T-cell (primary cell): ENCODE measurements at regions not wholly inside any gene's neighbourhood (a gene's known extent, or its start where the extent isn't known, plus 50 kb on each side); places are given as distances from the start of the nearest gene placed in this dataset.

Experiments used
- ATAC-seq, 4 experiments: fragments of 200-7000 bp in 3 of 4; fragments of 150-1000 bp in 1 of 4; cut with Tn5 transposase; replicated peaks in 1 of 4; 1 replicate in 3 of 4; 2 replicates in 1 of 4; pipeline ENCODE4 v1.10.0; 2021; ENCODE audit warnings: moderate library complexity in 3 of 4, mild to moderate bottlenecking in 2 of 4, moderate number of reproducible peaks in 1 of 4
- CTCF ChIA-PET, 2 donors: fragments of 300-600 bp; sonication (Branson Sonifier 250); formaldehyde crosslinking; loops; one replicate each; lab custom pipeline; 2022; ENCODE audit warnings: antibody characterized with exemption in 2 of 2; lab: Charles Lee
- POLR2A ChIA-PET, 2 donors: fragments of 300-600 bp; sonication (Branson Sonifier 250); formaldehyde crosslinking; loops; one replicate each; lab custom pipeline; 2022; ENCODE audit warnings: antibody characterized with exemption in 2 of 2; lab: Charles Lee
- DNase-seq, 35 experiments: peaks; one replicate each; pipeline versions ENCODE4 v3.0.0 to v3.0.0-alpha.2; 2013 to 2023
- H3K27ac ChIP-seq: one replicate; pipeline ENCODE4 v1.5.1; 2013; ENCODE audit warnings: low read length
- H3K27me3 ChIP-seq, 2 experiments: replicated peaks in 1 of 2; 1 replicate in 1 of 2; 2 replicates in 1 of 2; pipeline versions ENCODE4 v1.6.1 to v1.7.0; 2013; ENCODE audit warnings: low read length in 1 of 2, mixed read lengths in 1 of 2; ENCODE audit not compliant: control insufficient read depth in 2 of 2, insufficient read depth in 2 of 2; ENCODE audit errors: extremely low read depth in 1 of 2
- H3K36me3 ChIP-seq, 2 donors: 1 replicate in 1 of 2; 2 replicates in 1 of 2; pipeline versions ENCODE4 v1.6.1 to v1.7.0; 2013; ENCODE audit warnings: low read length in 1 of 2; ENCODE audit not compliant: control insufficient read depth in 2 of 2, insufficient read depth in 1 of 2; ENCODE audit errors: extremely low read depth in 1 of 2
- H3K4me1 ChIP-seq, 2 experiments: 1 replicate in 1 of 2; 2 replicates in 1 of 2; pipeline versions ENCODE4 v1.6.1 to v1.7.0; 2013; ENCODE audit warnings: low read length in 2 of 2, mixed read lengths in 1 of 2; ENCODE audit not compliant: insufficient read depth in 2 of 2, control insufficient read depth in 1 of 2; ENCODE audit errors: extremely low read depth in 1 of 2
- H3K4me3 ChIP-seq, 2 donors: 1 replicate in 1 of 2; 2 replicates in 1 of 2; pipeline versions ENCODE4 v1.5.1 to v1.7.0; 2013; ENCODE audit warnings: mild to moderate bottlenecking in 2 of 2, low read length in 1 of 2, moderate library complexity in 1 of 2; ENCODE audit not compliant: control insufficient read depth in 1 of 2; ENCODE audit errors: extremely low read depth in 1 of 2
- H3K9me3 ChIP-seq: 2 replicates; pipeline ENCODE4 v1.7.0; 2013
- H3K27ac Mint-ChIP-seq, 2 donors: one replicate each; pipeline ENCODE4 v1.8.0; 2020 to 2021; ENCODE audit warnings: mild to moderate bottlenecking in 2 of 2, mixed read lengths in 2 of 2
- H3K27me3 Mint-ChIP-seq, 2 donors: one replicate each; pipeline ENCODE4 v1.8.0; 2021 to 2022; ENCODE audit warnings: mixed read lengths in 2 of 2
- H3K36me3 Mint-ChIP-seq: one replicate; pipeline ENCODE4 v1.8.0; 2021; ENCODE audit warnings: mixed read lengths
- H3K4me1 Mint-ChIP-seq, 3 donors: one replicate each; pipeline ENCODE4 v1.8.0; 2020 to 2022; ENCODE audit warnings: mixed read lengths in 3 of 3, mild to moderate bottlenecking in 1 of 3
- H3K4me3 Mint-ChIP-seq, 3 donors: one replicate each; pipeline ENCODE4 v1.8.0; 2020 to 2022; ENCODE audit warnings: mild to moderate bottlenecking in 3 of 3, mixed read lengths in 3 of 3, moderate library complexity in 3 of 3
- H3K9me3 Mint-ChIP-seq, 3 donors: one replicate each; pipeline ENCODE4 v1.8.0; 2020 to 2022; ENCODE audit warnings: mixed read lengths in 3 of 3
- whole genome bisulfite sequencing: methylation state at CpG from one replicate; pipeline ENCODE4 v1.1.5; 2013; ENCODE audit warnings: missing lambda C conversion rate; ENCODE audit not compliant: insufficient coverage; 5-methylcytosine and 5-hydroxymethylcytosine counted together

GRCh38 chr10:55013318-55013717, 212.3 kb upstream of the PCDH15 start:
- H3K9me3 ChIP-seq, result no peaks in the 10 kb centered on the region
- no peaks in the 10 kb centered on the region for H3K36me3 Mint-ChIP-seq
- H3K4me1 Mint-ChIP-seq, result no peaks in the 10 kb centered on the region
- H3K27ac Mint-ChIP-seq, result no peak overlapping the region
- no peaks in the 10 kb centered on the region for H3K4me1 ChIP-seq
- no peaks in the 10 kb centered on the region for H3K27me3 ChIP-seq
- no peak overlapping the region for H3K4me3 Mint-ChIP-seq
- no peak for ATAC-seq
- ChIA-PET POLR2A (no interaction called here), CTCF (no interaction called here)
- no peaks in the 10 kb centered on the region for H3K27me3 Mint-ChIP-seq
- H3K9me3 Mint-ChIP-seq, result peaks cover 3 to 20% (median 14%) of the 10 kb centered on the region in 3 donors
- DNase-seq, result no peak
- no peak overlapping the region for H3K4me3 ChIP-seq
- H3K36me3 ChIP-seq, result no peaks in the 10 kb centered on the region
- no peak overlapping the region for H3K27ac ChIP-seq

- no peak overlapping the region for H3K27ac Mint-ChIP-seq
- H3K4me3 Mint-ChIP-seq, result no peak overlapping the region
- H3K4me1 Mint-ChIP-seq, result no peaks in the 10 kb centered on the region
- no peaks in the 10 kb centered on the region for H3K27me3 ChIP-seq
- H3K36me3 Mint-ChIP-seq, result no peaks in the 10 kb centered on the region
- no peaks in the 10 kb centered on the region for H3K36me3 ChIP-seq
- H3K27me3 Mint-ChIP-seq, result no peaks in the 10 kb centered on the region
- ATAC-seq, result no peak
- ChIA-PET POLR2A (no interaction called here), CTCF (no interaction called here)
- H3K27ac ChIP-seq, result no peak overlapping the region
- peaks cover 3 to 22% (median 13%) of the 10 kb centered on the region in 3 donors for H3K9me3 Mint-ChIP-seq
- H3K4me3 ChIP-seq, result no peak overlapping the region
- no peak for DNase-seq
- no peaks in the 10 kb centered on the region for H3K9me3 ChIP-seq
- no peaks in the 10 kb centered on the region for H3K4me1 ChIP-seq
Measured at GRCh38 chr10:55002420-55002819, 201.4 kb upstream of the PCDH15 start.

GRCh38 chr10:55001422-55001821, 200.4 kb upstream of the PCDH15 start:
- no peak overlapping the region for H3K4me3 Mint-ChIP-seq
- H3K27ac Mint-ChIP-seq, result no peak overlapping the region
- Histone ChIP-seq H3K4me3 (no peak overlapping the region), H3K27ac (no peak overlapping the region), H3K27me3 (no peaks in the 10 kb centered on the region), H3K36me3 (no peaks in the 10 kb centered on the region), H3K9me3 (no peaks in the 10 kb centered on the region), H3K4me1 (no peaks in the 10 kb centered on the region)
- no peaks in the 10 kb centered on the region for H3K4me1 Mint-ChIP-seq
- ChIA-PET CTCF (no interaction called here), POLR2A (no interaction called here)
- no peaks in the 10 kb centered on the region for H3K27me3 Mint-ChIP-seq
- DNase-seq, result no peak
- WGBS, result 50% methylated on average over 1 of the region's 1 CpG
- no peak for ATAC-seq
- H3K9me3 Mint-ChIP-seq, result peaks cover 5 to 19% (median 9%) of the 10 kb centered on the region in 3 donors
- no peaks in the 10 kb centered on the region for H3K36me3 Mint-ChIP-seq

GRCh38 chr10:54993148-54993547, 192.1 kb upstream of the PCDH15 start:
- POLR2A ChIA-PET, result interaction anchor here in 1 of 2 donors (0.7 kb wide), 1 partner anchor 19 kb away, joined by 3 read pairs; no protein-coding TSS in a partner anchor
- no peak overlapping the region for H3K27ac ChIP-seq

GRCh38 chr10:54985732-54986131, 184.7 kb upstream of the PCDH15 start:
- Histone ChIP-seq H3K9me3 (no peaks in the 10 kb centered on the region), H3K27ac (no peak overlapping the region), H3K36me3 (no peaks in the 10 kb centered on the region), H3K4me1 (no peaks in the 10 kb centered on the region), H3K4me3 (no peak overlapping the region), H3K27me3 (no peaks in the 10 kb centered on the region)
- H3K9me3 Mint-ChIP-seq, result peaks cover 14 to 23% (median 15%) of the 10 kb centered on the region in 3 donors
- H3K27ac Mint-ChIP-seq, result no peak overlapping the region
- ATAC-seq, result no peak
- WGBS, result no CpG with 5 or more reads among the region's 1 CpG
- H3K4me3 Mint-ChIP-seq, result no peak overlapping the region
- H3K27me3 Mint-ChIP-seq, result no peaks in the 10 kb centered on the region
- no peaks in the 10 kb centered on the region for H3K36me3 Mint-ChIP-seq
- no peak for DNase-seq
- POLR2A ChIA-PET, result no interaction called here
- CTCF ChIA-PET, result no interaction called here
- no peaks in the 10 kb centered on the region for H3K4me1 Mint-ChIP-seq

More at GRCh38 chr10:54993148-54993547, 192.1 kb upstream of the PCDH15 start:
- no peaks in the 10 kb centered on the region for H3K36me3 Mint-ChIP-seq
- H3K36me3 ChIP-seq, result no peaks in the 10 kb centered on the region
- H3K4me1 ChIP-seq, result no peaks in the 10 kb centered on the region
- H3K9me3 ChIP-seq, result no peaks in the 10 kb centered on the region
- no peak for DNase-seq
- H3K27ac Mint-ChIP-seq, result no peak overlapping the region
- H3K27me3 Mint-ChIP-seq, result no peaks in the 10 kb centered on the region
- CTCF ChIA-PET, result no interaction called here
- H3K4me1 Mint-ChIP-seq, result no peaks in the 10 kb centered on the region
- no peaks in the 10 kb centered on the region for H3K27me3 ChIP-seq
- H3K9me3 Mint-ChIP-seq, result peaks cover 11 to 16% (median 15%) of the 10 kb centered on the region in 3 donors
- H3K4me3 ChIP-seq, result no peak overlapping the region
- no peak for ATAC-seq
- WGBS, result no CpG with 5 or more reads among the region's 2 CpGs
- no peak overlapping the region for H3K4me3 Mint-ChIP-seq

- Mint-ChIP-seq H3K36me3 (no peaks in the 10 kb centered on the region), H3K27ac (no peak overlapping the region), H3K4me1 (no peaks in the 10 kb centered on the region), H3K4me3 (no peak overlapping the region), H3K9me3 (peaks cover 13 to 19% (median 18%) of the 10 kb centered on the region in 3 donors), H3K27me3 (no peaks in the 10 kb centered on the region)
- ChIA-PET POLR2A (no interaction called here), CTCF (no interaction called here)
- Histone ChIP-seq H3K36me3 (no peaks in the 10 kb centered on the region), H3K27ac (no peak overlapping the region), H3K9me3 (no peaks in the 10 kb centered on the region), H3K27me3 (no peaks in the 10 kb centered on the region), H3K4me3 (no peak overlapping the region), H3K4me1 (no peaks in the 10 kb centered on the region)
- DNase-seq (no peak), ATAC-seq (no peak)
Measured at GRCh38 chr10:54983255-54983654, 182.2 kb upstream of the PCDH15 start.
